Trophoblast cell (in vitro differentiated cells and primary cell): ENCODE measurements at regions not wholly inside any gene's neighbourhood (a gene's known extent, or its start where the extent isn't known, plus 50 kb on each side); places are given as distances from the start of the nearest gene placed in this dataset.

Source experiments
- DNase-seq, 2 donors: peaks; one replicate each; pipeline ENCODE4 v3.0.0-alpha.2; 2016
- H2AFZ ChIP-seq: 2 replicates; pipeline ENCODE4 v1.6.1; 2013; ENCODE audit warnings: low read length, moderate library complexity, mild to moderate bottlenecking; ENCODE audit not compliant: insufficient read depth, poor library complexity
- H2AK5ac ChIP-seq: 2 replicates; pipeline ENCODE4 v1.6.1; 2013; ENCODE audit warnings: mild to moderate bottlenecking, low read length
- H2BK120ac ChIP-seq: 2 replicates; pipeline ENCODE4 v1.6.1; 2013; ENCODE audit warnings: low read length, mild to moderate bottlenecking, moderate library complexity; ENCODE audit not compliant: insufficient read depth, poor library complexity
- H2BK12ac ChIP-seq: 2 replicates; pipeline ENCODE4 v1.6.1; 2013; ENCODE audit warnings: mild to moderate bottlenecking, low read length, moderate library complexity
- H2BK5ac ChIP-seq: 2 replicates; pipeline ENCODE4 v1.6.1; 2013; ENCODE audit warnings: low read length, low read depth, moderate library complexity, mild to moderate bottlenecking; ENCODE audit not compliant: poor library complexity
- H3K14ac ChIP-seq: 2 replicates; pipeline ENCODE4 v1.6.1; 2013; ENCODE audit warnings: mild to moderate bottlenecking, low read length
- H3K18ac ChIP-seq: 2 replicates; pipeline ENCODE4 v1.6.1; 2013; ENCODE audit warnings: mild to moderate bottlenecking, low read length
- H3K23ac ChIP-seq: 2 replicates; pipeline ENCODE4 v1.6.1; 2013; ENCODE audit warnings: low read length
- H3K27ac ChIP-seq: 2 replicates; pipeline ENCODE4 v1.5.1; 2013; ENCODE audit warnings: low read depth, mild to moderate bottlenecking, inconsistent platforms, low read length, moderate library complexity
- H3K27me3 ChIP-seq: 2 replicates; pipeline ENCODE4 v1.6.1; 2013; ENCODE audit warnings: inconsistent platforms, mild to moderate bottlenecking, low read length, moderate library complexity; ENCODE audit not compliant: insufficient read depth
- H3K36me3 ChIP-seq, 2 experiments: 1 replicate in 1 of 2; 2 replicates in 1 of 2; pipeline ENCODE4 v1.6.1; 2013; ENCODE audit warnings: low read length in 2 of 2, mild to moderate bottlenecking in 2 of 2, moderate library complexity in 1 of 2; ENCODE audit not compliant: insufficient read depth in 2 of 2, control insufficient read depth in 1 of 2
- H3K4ac ChIP-seq: 2 replicates; pipeline ENCODE4 v1.6.1; 2013; ENCODE audit warnings: low read depth, mild to moderate bottlenecking, low read length, moderate library complexity
- H3K4me1 ChIP-seq, 2 experiments: 1 replicate in 1 of 2; 2 replicates in 1 of 2; pipeline ENCODE4 v1.6.1; 2013; ENCODE audit warnings: low read length in 2 of 2, mild to moderate bottlenecking in 2 of 2, moderate library complexity in 1 of 2; ENCODE audit not compliant: insufficient read depth in 2 of 2, control insufficient read depth in 1 of 2
- H3K4me2 ChIP-seq: 2 replicates; pipeline ENCODE4 v1.6.1; 2013; ENCODE audit warnings: inconsistent platforms, mild to moderate bottlenecking, low read length, moderate library complexity
- H3K4me3 ChIP-seq: 2 replicates; pipeline ENCODE4 v1.5.1; 2013; ENCODE audit warnings: mild to moderate bottlenecking, low read depth, low read length, inconsistent platforms
- H3K79me1 ChIP-seq: one replicate; pipeline ENCODE4 v1.6.1; 2013; ENCODE audit warnings: low read length
- H3K79me2 ChIP-seq: 2 replicates; pipeline ENCODE4 v1.6.1; 2013; ENCODE audit warnings: low read length, mild to moderate bottlenecking; ENCODE audit not compliant: control insufficient read depth, insufficient read depth, poor library complexity
- H3K9ac ChIP-seq: 2 replicates; pipeline ENCODE4 v1.6.1; 2013; ENCODE audit warnings: mild to moderate bottlenecking, low read length
- H3K9me3 ChIP-seq: 2 replicates; pipeline ENCODE4 v1.6.1; 2013; ENCODE audit warnings: low read depth, mild to moderate bottlenecking, control low read depth, inconsistent platforms, low read length; ENCODE audit not compliant: insufficient read depth
- H4K12ac ChIP-seq: 2 replicates; pipeline ENCODE4 v1.6.1; 2013; ENCODE audit warnings: low read depth, mild to moderate bottlenecking, low read length, moderate library complexity
- H4K8ac ChIP-seq: 2 replicates; pipeline ENCODE4 v1.6.1; 2013; ENCODE audit warnings: low read depth, mild to moderate bottlenecking, low read length, moderate library complexity
- H4K91ac ChIP-seq: one replicate; pipeline ENCODE4 v1.6.1; 2013; ENCODE audit warnings: low read depth, mild to moderate bottlenecking, low read length, moderate library complexity
- WGBS: extraction: QIAGEN DNeasy Blood & Tissue Kit; methylation state at CpG from one replicate; pipeline ENCODE4 v1.1.7; 2013; ENCODE audit warnings: missing lambda C conversion rate; ENCODE audit not compliant: insufficient read length, insufficient coverage; ENCODE audit errors: extremely low coverage; 5-methylcytosine and 5-hydroxymethylcytosine counted together

GRCh38 chr4:81595287-81595686, 123.6 kb upstream of the RASGEF1B start:
- Histone ChIP-seq H3K36me3 (no peaks in the 10 kb centered on the region), H3K79me1 (no peaks in the 10 kb centered on the region), H3K4me3 (no peak overlapping the region), H3K9ac (no peak overlapping the region), H4K12ac (no peak overlapping the region), H3K9me3 (no peaks in the 10 kb centered on the region), H2BK12ac (no peak overlapping the region), H2AFZ (no peak overlapping the region), H3K79me2 (no peaks in the 10 kb centered on the region), H3K4ac (no peak overlapping the region), H2AK5ac (no peak overlapping the region), H3K23ac (no peak overlapping the region), H2BK5ac (no peak overlapping the region), H3K4me2 (no peak overlapping the region), H3K14ac (no peak overlapping the region), H2BK120ac (no peak overlapping the region), H4K8ac (no peak overlapping the region), H3K18ac (no peak overlapping the region), H4K91ac (no peak overlapping the region), H3K27ac (no peak overlapping the region), H3K27me3 (no peaks in the 10 kb centered on the region), H3K4me1 (peaks cover 4% of the 10 kb centered on the region in 2 experiments)
- DNase-seq = no peak

- Histone ChIP-seq H3K9me3 (no peaks in the 10 kb centered on the region), H3K27me3 (no peaks in the 10 kb centered on the region), H4K12ac (no peak overlapping the region), H3K4me3 (no peak overlapping the region), H3K18ac (no peak overlapping the region), H2AK5ac (no peak overlapping the region), H3K79me1 (no peaks in the 10 kb centered on the region), H4K8ac (no peak overlapping the region), H4K91ac (no peak overlapping the region), H3K79me2 (no peaks in the 10 kb centered on the region), H3K14ac (no peak overlapping the region), H2BK5ac (no peak overlapping the region), H3K23ac (no peak overlapping the region), H2BK12ac (no peak overlapping the region), H3K36me3 (no peaks in the 10 kb centered on the region), H3K9ac (no peak overlapping the region), H2AFZ (no peak overlapping the region), H3K27ac (no peak overlapping the region), H3K4me1 (no peaks in the 10 kb centered on the region), H2BK120ac (no peak overlapping the region), H3K4me2 (no peak overlapping the region), H3K4ac (no peak overlapping the region)
- no CpG with 5 or more reads among the region's 4 CpGs for WGBS
- DNase-seq = no peak
Observed at GRCh38 chr4:81594490-81595159, 122.9 kb upstream of the RASGEF1B start.

GRCh38 chr4:81592701-81593100, 121.0 kb upstream of the RASGEF1B start:
- Histone ChIP-seq H2AFZ (no peak overlapping the region), H3K9me3 (no peaks in the 10 kb centered on the region), H3K79me2 (no peaks in the 10 kb centered on the region), H4K12ac (no peak overlapping the region), H3K27me3 (no peaks in the 10 kb centered on the region), H4K91ac (no peak overlapping the region), H3K79me1 (no peaks in the 10 kb centered on the region), H2AK5ac (no peak overlapping the region), H2BK120ac (no peak overlapping the region), H3K14ac (no peak overlapping the region), H3K36me3 (no peaks in the 10 kb centered on the region), H3K18ac (no peak overlapping the region), H3K23ac (no peak overlapping the region), H2BK12ac (no peak overlapping the region), H3K9ac (no peak overlapping the region), H3K4me3 (no peak overlapping the region), H3K4me2 (no peak overlapping the region), H3K4ac (no peak overlapping the region), H3K4me1 (no peaks in the 10 kb centered on the region), H4K8ac (no peak overlapping the region), H2BK5ac (no peak overlapping the region), H3K27ac (no peak overlapping the region)
- WGBS = no CpG with 5 or more reads among the region's 2 CpGs
- DNase-seq = no peak

- H4K12ac ChIP-seq = no peak overlapping the region
- H3K9me3 ChIP-seq = no peaks in the 10 kb centered on the region
- H3K18ac ChIP-seq = no peak overlapping the region
- no peaks in the 10 kb centered on the region for H3K79me1 ChIP-seq
- H2AFZ ChIP-seq = no peak overlapping the region
- no peaks in the 10 kb centered on the region for H3K27me3 ChIP-seq
- H3K9ac ChIP-seq = no peak overlapping the region
- H2BK12ac ChIP-seq = no peak overlapping the region
- no peak overlapping the region for H4K91ac ChIP-seq
- no peaks in the 10 kb centered on the region for H3K4me1 ChIP-seq
- no peak overlapping the region for H3K4me2 ChIP-seq
- no peak for DNase-seq
- H2BK120ac ChIP-seq = no peak overlapping the region
- H2BK5ac ChIP-seq = no peak overlapping the region
- H3K4ac ChIP-seq = no peak overlapping the region
- H3K14ac ChIP-seq = no peak overlapping the region
- H3K4me3 ChIP-seq = no peak overlapping the region
- no peak overlapping the region for H2AK5ac ChIP-seq
- H3K23ac ChIP-seq = no peak overlapping the region
- no peak overlapping the region for H4K8ac ChIP-seq
- no peaks in the 10 kb centered on the region for H3K36me3 ChIP-seq
- no peaks in the 10 kb centered on the region for H3K79me2 ChIP-seq
- no CpG with 5 or more reads among the region's 1 CpG for WGBS
- no peak overlapping the region for H3K27ac ChIP-seq
Observed at GRCh38 chr4:81590596-81590995, 118.9 kb upstream of the RASGEF1B start.
